OCI-LY7 (cell line): ENCODE measurements at regions not wholly inside any gene's neighbourhood (a gene's known extent, or its start where the extent isn't known, plus 50 kb on each side); places are given as distances from the start of the nearest gene placed in this dataset.

Experiments
- CTCF ChIP-seq: fragments of 200-600 bp; sonication (generic); conservative IDR thresholded peaks from 2 replicates; pipeline ENCODE4 v1.5.1; 2014; ENCODE audit warnings: mild to moderate bottlenecking, antibody characterized with exemption, low read length, moderate library complexity, mixed read lengths
- EZH2phosphoT487 ChIP-seq: fragments of 200-600 bp; sonication (generic); IDR thresholded peaks from 2 replicates; pipeline ENCODE4 v1.6.1; 2018; ENCODE audit warnings: low read depth, borderline replicate concordance, mild to moderate bottlenecking, mixed run types, antibody characterized with exemption, low read length, moderate library complexity, mixed read lengths

GRCh38 chr9:95769909-95770433 is 105.5 kb upstream of the ERCC6L2 start:
- TF ChIP-seq CTCF (no peak), EZH2phosphoT487 (no peak)
